GM12878 (cell line): ENCODE measurements at regions not wholly inside any gene's neighbourhood (a gene's known extent, or its start where the extent isn't known, plus 50 kb on each side); places are given as distances from the start of the nearest gene placed in this dataset.

Experiments
- ASH2L ChIP-seq: fragments of 300-600, 200-600 bp; sonication (generic); IDR thresholded peaks from 2 replicates; pipeline ENCODE4 v1.6.1; 2017; ENCODE audit warnings: low read depth, mild to moderate bottlenecking, borderline replicate concordance
- BRCA1 ChIP-seq: IDR thresholded peaks from 2 replicates; pipeline ENCODE4 v1.6.1; 2011; ENCODE audit warnings: low read depth, low read length, improper control_type of control experiment
- CBX3 ChIP-seq: fragments of 200-600 bp; sonication (generic); IDR thresholded peaks from 2 replicates; pipeline ENCODE4 v1.6.1; 2016; ENCODE audit warnings: low read depth, borderline replicate concordance
- CTCF ChIP-seq, 3 experiments: IDR thresholded peaks in 2 of 3; conservative IDR thresholded peaks in 1 of 3; 2 replicates each; pipeline ENCODE4 v1.5.1; 2011; ENCODE audit warnings: low read depth in 3 of 3, low read length in 3 of 3, mild to moderate bottlenecking in 3 of 3, control low read depth in 2 of 3, moderate library complexity in 2 of 3, inconsistent platforms in 1 of 3, mixed read lengths in 1 of 3; ENCODE audit not compliant: control insufficient read depth in 2 of 3, insufficient read depth in 1 of 3; ENCODE audit errors: extremely low read depth in 1 of 3
- ETV6 ChIP-seq, 2 experiments: fragments of 450-650 bp in 1 of 2; IDR thresholded peaks in 1 of 2; conservative IDR thresholded peaks in 1 of 2; 2 replicates each; pipeline ENCODE4 v1.6.1; 2014; ENCODE audit warnings: antibody characterized with exemption in 1 of 2, borderline replicate concordance in 1 of 2, low read depth in 1 of 2, mild to moderate bottlenecking in 1 of 2, moderate library complexity in 1 of 2
- KAT2A ChIP-seq: conservative IDR thresholded peaks from 2 replicates; pipeline ENCODE4 v1.6.1; 2011; ENCODE audit warnings: low read depth, low read length; ENCODE audit not compliant: control insufficient read depth
- MAX ChIP-seq: IDR thresholded peaks from 2 replicates; pipeline ENCODE4 v1.6.1; 2012; ENCODE audit warnings: low read depth, low read length, improper control_type of control experiment
- POLR2A ChIP-seq: IDR thresholded peaks from 2 replicates; pipeline ENCODE4 v1.6.1; 2011; ENCODE audit warnings: low read depth, mild to moderate bottlenecking, low read length
- POLR2AphosphoS5 ChIP-seq: IDR thresholded peaks from 2 replicates; pipeline ENCODE4 v1.6.1; 2011; ENCODE audit warnings: mild to moderate bottlenecking, low read length, inconsistent platforms
- SRF ChIP-seq, 2 experiments: IDR thresholded peaks; 2 replicates each; pipeline ENCODE4 v1.6.1; 2011; ENCODE audit warnings: low read depth in 2 of 2, low read length in 2 of 2, mild to moderate bottlenecking in 1 of 2, moderate library complexity in 1 of 2
- USF2 ChIP-seq: IDR thresholded peaks from 2 replicates; pipeline ENCODE4 v1.6.1; 2011; ENCODE audit warnings: low read depth, low read length, improper control_type of control experiment, borderline replicate concordance
- YY1 ChIP-seq: IDR thresholded peaks from 2 replicates; pipeline ENCODE4 v1.6.1; 2011; ENCODE audit warnings: low read depth, mild to moderate bottlenecking, low read length
- ZNF24 ChIP-seq: fragments of 450-650 bp; IDR thresholded peaks from 2 replicates; pipeline ENCODE4 v1.6.1; 2017; ENCODE audit warnings: antibody characterized with exemption, mild to moderate bottlenecking
- TF ChIP-seq, protein P1 (sequence below): fragments of 450-650 bp; IDR thresholded peaks from 2 replicates; pipeline ENCODE4 v1.6.1; 2017; ENCODE audit warnings: low read depth, mild to moderate bottlenecking, moderate library complexity

DNA sequence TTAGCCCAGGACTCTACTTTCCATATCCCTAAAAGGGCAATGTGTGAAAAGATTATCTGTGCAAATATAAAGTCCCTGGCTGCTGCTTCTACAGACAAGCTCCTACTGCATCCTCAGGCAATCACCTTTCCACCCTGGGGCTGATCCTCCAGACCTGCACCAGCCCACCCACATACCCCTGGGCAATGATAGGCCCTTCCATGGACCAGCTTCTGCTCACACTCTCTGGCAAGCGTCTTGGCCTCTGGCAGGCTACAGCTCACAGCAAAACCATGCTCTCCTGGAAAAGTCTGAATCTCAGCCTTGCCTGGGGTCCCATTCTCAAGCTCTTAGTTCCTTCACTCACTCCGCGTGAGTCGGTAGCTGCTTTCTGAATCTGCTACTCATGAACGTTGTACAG lies 69.5 kb downstream of the IGLL5 start:
- no peak for TF ChIP-seq ASH2L
- TF ChIP-seq YY1 = no peak
- TF ChIP-seq POLR2AphosphoS5 = no peak
- TF ChIP-seq CTCF (IDR thresholded peaks at IDR 0.05 in 2 of 3, conservative IDR thresholded peaks at IDR 0.05 in 1 of 3; ENCODE audit: control insufficient read depth in 2 of 3, extremely low read depth in 1 of 3, insufficient read depth in 1 of 3, low read depth in 3 of 3, low read length in 3 of 3) = no peak
- TF ChIP-seq ETV6 (conservative IDR thresholded peaks at IDR 0.05 in 1 of 2, IDR thresholded peaks at IDR 0.05 in 1 of 2; ENCODE audit: borderline replicate concordance in 1 of 2, low read depth in 1 of 2) = no peak
- TF ChIP-seq BRCA1 = no peak
- no peak for TF ChIP-seq CBX3
- TF ChIP-seq, protein P1, sequence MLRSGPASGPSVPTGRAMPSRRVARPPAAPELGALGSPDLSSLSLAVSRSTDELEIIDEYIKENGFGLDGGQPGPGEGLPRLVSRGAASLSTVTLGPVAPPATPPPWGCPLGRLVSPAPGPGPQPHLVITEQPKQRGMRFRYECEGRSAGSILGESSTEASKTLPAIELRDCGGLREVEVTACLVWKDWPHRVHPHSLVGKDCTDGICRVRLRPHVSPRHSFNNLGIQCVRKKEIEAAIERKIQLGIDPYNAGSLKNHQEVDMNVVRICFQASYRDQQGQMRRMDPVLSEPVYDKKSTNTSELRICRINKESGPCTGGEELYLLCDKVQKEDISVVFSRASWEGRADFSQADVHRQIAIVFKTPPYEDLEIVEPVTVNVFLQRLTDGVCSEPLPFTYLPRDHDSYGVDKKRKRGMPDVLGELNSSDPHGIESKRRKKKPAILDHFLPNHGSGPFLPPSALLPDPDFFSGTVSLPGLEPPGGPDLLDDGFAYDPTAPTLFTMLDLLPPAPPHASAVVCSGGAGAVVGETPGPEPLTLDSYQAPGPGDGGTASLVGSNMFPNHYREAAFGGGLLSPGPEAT = no peak
- no peak for TF ChIP-seq POLR2A
- TF ChIP-seq ZNF24 = no peak
- no peak for TF ChIP-seq SRF (IDR thresholded peaks at IDR 0.05; ENCODE audit: low read depth in 2 of 2, low read length in 2 of 2)
- TF ChIP-seq KAT2A = no peak
- no peak for TF ChIP-seq USF2
- TF ChIP-seq MAX = no peak
